Lower lobe of right lung (tissue), 2 donors: ENCODE measurements at regions not wholly inside any gene's neighbourhood (a gene's known extent, or its start where the extent isn't known, plus 50 kb on each side); places are given as distances from the start of the nearest gene placed in this dataset.
"Not testable (repeated sequence)": the region's sequence is repeated elsewhere in the genome, so short reads cannot be mapped to it uniquely, and the experiment has no call there.

Experiments
- ATAC-seq, 2 donors: fragments of 200-7000 bp; cut with Tn5 transposase; one replicate each; pipeline ENCODE4 v1.9.1; 2020 to 2022; ENCODE audit warnings: mild to moderate bottlenecking in 2 of 2, moderate library complexity in 2 of 2
- DNase-seq: peaks from one replicate; pipeline ENCODE4 v3.0.0-alpha.2; 2020
- H3K27ac ChIP-seq: fragments of 200-600 bp; one replicate; pipeline ENCODE4 v1.8.0; 2022
- H3K27me3 ChIP-seq: fragments of 200-600 bp; one replicate; pipeline ENCODE4 v1.8.0; 2022; ENCODE audit warnings: low read depth
- H3K36me3 ChIP-seq: fragments of 200-600 bp; one replicate; pipeline ENCODE4 v1.8.0; 2022; ENCODE audit warnings: mild to moderate bottlenecking
- H3K4me1 ChIP-seq: fragments of 200-600 bp; one replicate; pipeline ENCODE4 v1.8.0; 2022
- H3K4me3 ChIP-seq: fragments of 200-600 bp; one replicate; pipeline ENCODE4 v1.8.0; 2022; ENCODE audit warnings: mild to moderate bottlenecking
- H3K9me3 ChIP-seq: fragments of 200-600 bp; one replicate; pipeline ENCODE4 v1.8.0; 2022
- intact Hi-C: fragments of 100-400 bp; cut with DNase I; formaldehyde crosslinking; loops from one replicate; pipeline ENCODE4 v1.11.0; 2022
- TF ChIP-seq, protein P1 (sequence below): fragments of 200-600 bp; IDR thresholded peaks from one replicate; pipeline ENCODE4 v1.8.0; 2022; ENCODE audit warnings: antibody characterized with exemption, mild to moderate bottlenecking
- donor health status: DM: no; HTN: yes; CAD: no; lungs with severe emphysema.

DNA sequence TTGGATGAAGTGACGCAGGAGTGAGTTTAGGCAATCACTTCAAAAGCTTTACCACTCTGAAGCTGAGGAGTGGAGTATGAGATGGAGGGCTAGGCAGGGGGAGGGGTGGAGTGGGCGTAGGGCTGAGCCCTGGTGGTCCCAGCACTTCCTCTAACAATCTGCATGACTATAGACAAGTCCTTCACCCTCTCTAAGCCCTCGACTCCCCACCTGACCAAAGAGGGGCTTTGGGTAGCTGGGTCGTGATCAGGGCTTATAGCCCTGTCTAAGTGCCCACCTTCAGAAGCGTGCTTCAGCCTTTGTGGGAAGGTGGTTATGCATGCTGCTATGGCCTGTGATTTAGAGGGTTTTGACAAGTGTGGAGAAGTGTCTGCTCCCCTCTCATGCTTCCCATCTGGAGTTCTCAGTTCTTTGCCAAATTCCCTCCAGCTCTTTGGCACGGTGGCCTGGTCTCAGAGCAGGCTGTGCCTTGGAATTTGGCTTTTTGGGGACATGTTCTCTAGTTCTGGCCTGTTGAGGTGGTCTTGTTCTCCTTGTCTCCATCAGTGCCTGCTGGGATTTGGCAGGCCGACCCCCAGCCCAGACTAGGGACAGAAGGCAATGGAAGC lies 53.0 kb downstream of the ACTBL2 start:
- Histone ChIP-seq H3K9me3 (no peaks in the 10 kb centered on the region), H3K27ac (no peak overlapping the region), H3K27me3 (no peaks in the 10 kb centered on the region), H3K4me3 (no peak overlapping the region), H3K36me3 (no peaks in the 10 kb centered on the region), H3K4me1 (no peaks in the 10 kb centered on the region)
- ATAC-seq: peak in 1 of 2 donors; percentile 37
- TF ChIP-seq, protein P1, sequence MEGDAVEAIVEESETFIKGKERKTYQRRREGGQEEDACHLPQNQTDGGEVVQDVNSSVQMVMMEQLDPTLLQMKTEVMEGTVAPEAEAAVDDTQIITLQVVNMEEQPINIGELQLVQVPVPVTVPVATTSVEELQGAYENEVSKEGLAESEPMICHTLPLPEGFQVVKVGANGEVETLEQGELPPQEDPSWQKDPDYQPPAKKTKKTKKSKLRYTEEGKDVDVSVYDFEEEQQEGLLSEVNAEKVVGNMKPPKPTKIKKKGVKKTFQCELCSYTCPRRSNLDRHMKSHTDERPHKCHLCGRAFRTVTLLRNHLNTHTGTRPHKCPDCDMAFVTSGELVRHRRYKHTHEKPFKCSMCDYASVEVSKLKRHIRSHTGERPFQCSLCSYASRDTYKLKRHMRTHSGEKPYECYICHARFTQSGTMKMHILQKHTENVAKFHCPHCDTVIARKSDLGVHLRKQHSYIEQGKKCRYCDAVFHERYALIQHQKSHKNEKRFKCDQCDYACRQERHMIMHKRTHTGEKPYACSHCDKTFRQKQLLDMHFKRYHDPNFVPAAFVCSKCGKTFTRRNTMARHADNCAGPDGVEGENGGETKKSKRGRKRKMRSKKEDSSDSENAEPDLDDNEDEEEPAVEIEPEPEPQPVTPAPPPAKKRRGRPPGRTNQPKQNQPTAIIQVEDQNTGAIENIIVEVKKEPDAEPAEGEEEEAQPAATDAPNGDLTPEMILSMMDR: no peak
- DNase-seq: no peak
- intact Hi-C loops: no loop called here

DNA sequence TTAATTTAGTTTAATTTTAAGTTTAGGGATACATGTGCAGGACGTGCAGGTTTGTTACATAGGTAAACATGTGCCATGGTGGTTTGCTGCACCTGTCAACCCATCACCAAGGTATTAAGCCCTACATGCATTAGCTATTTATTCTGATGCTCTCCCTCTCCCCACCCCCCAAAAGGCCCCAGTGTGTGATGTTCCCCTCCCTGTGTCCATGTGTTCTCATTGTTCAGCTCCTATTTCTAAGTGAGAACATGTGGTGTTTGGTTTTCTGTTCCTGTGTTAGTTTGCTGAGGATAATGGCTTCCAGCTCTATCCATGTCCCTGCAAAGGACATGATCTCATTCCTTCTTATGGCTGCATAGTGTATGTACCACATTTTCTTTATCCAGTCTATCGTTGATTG lies 53.6 kb downstream of the ACTBL2 start:
- H3K27ac ChIP-seq, H3K4me3 ChIP-seq, H3K4me1 ChIP-seq, H3K9me3 ChIP-seq, ATAC-seq, H3K36me3 ChIP-seq, DNase-seq, H3K27me3 ChIP-seq, intact Hi-C loops: not testable (repeated sequence)

DNA sequence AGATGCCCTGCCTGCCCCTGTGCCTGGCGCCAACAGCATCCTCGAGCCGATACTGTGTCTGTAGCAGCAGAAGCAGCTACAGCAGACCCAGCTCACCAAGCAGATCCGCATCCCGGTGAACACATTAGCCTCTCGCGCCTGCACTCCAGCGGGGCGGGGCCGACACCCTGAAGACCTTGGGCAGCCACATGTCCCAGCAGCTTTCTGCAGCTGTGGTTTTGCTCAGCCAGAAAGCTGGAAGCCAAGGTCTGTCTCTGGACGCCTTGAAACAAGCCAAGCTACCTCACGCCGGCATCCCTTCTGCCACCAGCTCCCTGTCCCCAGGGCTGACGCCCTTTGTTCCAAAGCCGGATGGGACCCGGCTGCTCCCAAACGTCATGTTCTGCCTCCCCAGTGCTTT lies 59.6 kb downstream of the ACTBL2 start:
- no peaks in the 10 kb centered on the region for H3K9me3 ChIP-seq
- no peak overlapping the region for H3K27ac ChIP-seq
- ATAC-seq (peak in 1 of 2 donors; percentile 21), DNase-seq (peak; percentile 46)
- no peaks in the 10 kb centered on the region for H3K4me1 ChIP-seq
- no peak overlapping the region for H3K4me3 ChIP-seq
- no peaks in the 10 kb centered on the region for H3K27me3 ChIP-seq
- intact Hi-C loops: no loop called here
- no peaks in the 10 kb centered on the region for H3K36me3 ChIP-seq
- TF ChIP-seq, protein P1: no peak

DNA sequence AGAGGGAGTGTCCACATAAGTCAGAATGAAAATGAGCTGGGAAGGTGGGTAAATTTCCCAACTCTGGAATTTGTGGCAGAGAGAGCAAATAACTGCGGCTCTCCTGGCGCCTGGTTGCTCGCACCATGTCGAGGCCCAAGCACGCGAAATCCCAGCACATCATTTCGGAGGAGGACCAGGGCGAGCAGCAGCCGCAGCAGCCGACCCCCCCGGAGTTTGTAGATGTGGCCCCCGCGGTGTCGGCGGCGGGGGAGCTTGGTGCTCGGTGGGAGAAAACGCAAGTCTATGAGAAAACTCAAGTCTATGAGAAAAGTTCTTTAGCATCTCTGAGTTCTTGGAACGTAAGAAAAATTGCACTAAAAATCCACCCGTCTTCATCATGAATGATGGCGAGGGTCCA lies 60.3 kb downstream of the ACTBL2 start:
- intact Hi-C loops: no loop called here
- no peaks in the 10 kb centered on the region for H3K36me3 ChIP-seq
- ATAC-seq: no peak

DNA sequence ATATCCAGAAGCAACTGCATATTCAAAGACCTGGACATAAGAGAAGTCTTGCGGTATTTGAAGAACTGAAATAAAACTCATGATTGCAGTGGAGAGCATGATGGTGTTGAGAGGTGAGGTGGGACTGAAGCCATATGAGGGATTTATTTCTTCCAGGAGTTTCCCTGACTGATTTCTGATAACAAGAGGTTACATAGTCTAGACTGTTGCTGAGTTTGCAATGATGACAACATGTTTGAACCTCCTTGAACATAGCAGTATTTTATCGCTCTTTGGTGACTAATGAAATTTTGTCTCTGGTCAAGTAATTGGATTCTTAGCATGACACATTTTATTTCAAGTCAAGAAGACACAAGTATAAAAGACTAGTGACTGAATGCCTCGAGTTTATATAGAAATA lies 61.8 kb downstream of the ACTBL2 start:
- intact Hi-C loops: no loop called here
- Histone ChIP-seq H3K4me3 (no peak overlapping the region), H3K27me3 (no peaks in the 10 kb centered on the region), H3K36me3 (no peaks in the 10 kb centered on the region), H3K27ac (no peak overlapping the region), H3K9me3 (no peaks in the 10 kb centered on the region), H3K4me1 (no peaks in the 10 kb centered on the region)
- TF ChIP-seq, protein P1: no peak
- ATAC-seq (no peak), DNase-seq (no peak)

More for the DNA sequence above, 60.3 kb downstream of the ACTBL2 start:
- Histone ChIP-seq H3K9me3 (no peaks in the 10 kb centered on the region), H3K27me3 (no peaks in the 10 kb centered on the region), H3K27ac (no peak overlapping the region), H3K4me3 (no peak overlapping the region), H3K4me1 (no peaks in the 10 kb centered on the region)
- TF ChIP-seq, protein P1: no peak
- no peak for DNase-seq

DNA sequence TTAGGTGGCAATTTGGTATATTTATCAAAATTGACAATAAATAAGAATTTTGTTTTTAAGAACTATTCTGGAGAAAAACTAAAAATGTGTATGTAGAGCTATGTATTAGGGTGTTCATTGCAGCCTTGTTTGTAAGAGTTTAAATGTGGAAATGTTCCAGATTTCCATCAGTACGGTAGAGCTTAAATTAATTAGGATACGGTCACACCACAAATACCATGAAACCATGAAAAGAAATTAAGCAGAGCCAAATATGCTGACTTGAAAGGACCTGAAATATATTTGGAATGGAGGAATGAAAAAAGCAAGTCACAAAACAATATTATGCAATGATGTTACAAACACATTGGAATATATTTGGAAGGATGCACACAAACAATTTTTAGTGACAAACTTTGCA lies 64.6 kb downstream of the ACTBL2 start:
- intact Hi-C loops: no loop called here

More for the DNA sequence above, 64.6 kb downstream of the ACTBL2 start:
- Histone ChIP-seq H3K4me3 (no peak overlapping the region), H3K27me3 (no peaks in the 10 kb centered on the region), H3K4me1 (no peaks in the 10 kb centered on the region), H3K9me3 (no peaks in the 10 kb centered on the region), H3K27ac (no peak overlapping the region), H3K36me3 (no peaks in the 10 kb centered on the region)
- TF ChIP-seq, protein P1: no peak
- no peak for ATAC-seq
- DNase-seq: no peak
